ENCODE measurements at regions not wholly inside any gene's neighbourhood (a gene's known extent, or its start where the extent isn't known, plus 50 kb on each side); places are given as distances from the start of the nearest gene placed in this dataset.

- ChIA-PET POLR2A (no interaction called here), CTCF (no interaction called here)
- no TSS peak for BruUV-seq (replicated peaks)
- peaks cover 4% of the 10 kb centered on the region for H3K9me3 ChIP-seq (replicated peaks; ENCODE audit: control insufficient read depth, insufficient read depth, low read length)
- H3K79me2 ChIP-seq (ENCODE audit: control insufficient read depth, insufficient read depth, low read length), result no peaks in the 10 kb centered on the region
- H3K27me3 ChIP-seq (ENCODE audit: control insufficient read depth in 2 of 2, insufficient read depth in 2 of 2, low read length in 2 of 2), result no peaks in the 10 kb centered on the region
- H3K27ac ChIP-seq (ENCODE audit: insufficient read depth, low read depth, low read length), result no peak overlapping the region
- no peak overlapping the region for H3K4me3 ChIP-seq (replicated peaks in 1 of 3; ENCODE audit: insufficient read depth in 1 of 3, low read depth in 1 of 3, low read length in 3 of 3)
- dilution Hi-C loops (cut with MboI; ENCODE audit: extremely low pct_ligation_motif_present, low sequenced_read_pairs), result no loop called here
- H3K9me1 ChIP-seq (replicated peaks; ENCODE audit: control insufficient read depth, extremely low read depth, insufficient read depth, low read length), result no peaks in the 10 kb centered on the region
- H2AFZ ChIP-seq (ENCODE audit: low read depth, low read length), result no peak overlapping the region
- H3K4me2 ChIP-seq (ENCODE audit: insufficient read depth, low read length), result no peak overlapping the region
- no peak for DNase-seq (ENCODE audit: low read depth, low spot score)
- no peaks in the 10 kb centered on the region for H3K4me1 ChIP-seq (ENCODE audit: control insufficient read depth, extremely low read depth, insufficient read depth, low read length)
- H3K36me3 ChIP-seq (ENCODE audit: control insufficient read depth in 2 of 2, extremely low read depth in 1 of 2, insufficient read depth in 2 of 2, low read length in 2 of 2), result no peaks in the 10 kb centered on the region
- H4K20me1 ChIP-seq (replicated peaks; ENCODE audit: control insufficient read depth, extremely low read depth, insufficient read depth, low read length), result no peaks in the 10 kb centered on the region
- intact Hi-C loops (cut with micrococcal nuclease), result no loop called here
- no peak for FAIRE-seq
- TF ChIP-seq POLR2A (IDR thresholded peaks at IDR 0.05; ENCODE audit: low read depth, low read length) (no peak), FOS (IDR thresholded peaks at IDR 0.05; ENCODE audit: borderline replicate concordance, insufficient read depth, low read length) (no peak)
- H3K9ac ChIP-seq (replicated peaks; ENCODE audit: extremely low read depth, insufficient read depth, low read length), result no peak overlapping the region
Measured at GRCh38 chr5:5941486-5941885, 436.9 kb downstream of the MED10 start.

GRCh38 chr5:5939759-5940370 is 438.5 kb downstream of the MED10 start:
- Histone ChIP-seq H3K27me3 (ENCODE audit: control insufficient read depth in 2 of 2, insufficient read depth in 2 of 2, low read length in 2 of 2) (no peaks in the 10 kb centered on the region), H3K79me2 (ENCODE audit: control insufficient read depth, insufficient read depth, low read length) (no peaks in the 10 kb centered on the region), H3K9me3 (replicated peaks; ENCODE audit: control insufficient read depth, insufficient read depth, low read length) (peaks cover 4% of the 10 kb centered on the region), H3K9ac (replicated peaks; ENCODE audit: extremely low read depth, insufficient read depth, low read length) (no peak overlapping the region), H3K9me1 (replicated peaks; ENCODE audit: control insufficient read depth, extremely low read depth, insufficient read depth, low read length) (no peaks in the 10 kb centered on the region), H3K27ac (ENCODE audit: insufficient read depth, low read depth, low read length) (no peak overlapping the region), H3K4me3 (replicated peaks in 1 of 3; ENCODE audit: insufficient read depth in 1 of 3, low read depth in 1 of 3, low read length in 3 of 3) (no peak overlapping the region), H3K4me2 (ENCODE audit: insufficient read depth, low read length) (no peak overlapping the region), H3K4me1 (ENCODE audit: control insufficient read depth, extremely low read depth, insufficient read depth, low read length) (no peaks in the 10 kb centered on the region), H2AFZ (ENCODE audit: low read depth, low read length) (no peak overlapping the region), H3K36me3 (ENCODE audit: control insufficient read depth in 2 of 2, extremely low read depth in 1 of 2, insufficient read depth in 2 of 2, low read length in 2 of 2) (no peaks in the 10 kb centered on the region), H4K20me1 (replicated peaks; ENCODE audit: control insufficient read depth, extremely low read depth, insufficient read depth, low read length) (no peaks in the 10 kb centered on the region)
- CTCF ChIA-PET, result no interaction called here
- POLR2A ChIA-PET, result no interaction called here
- no peak for DNase-seq (ENCODE audit: low read depth, low spot score)
- TF ChIP-seq JUN (IDR thresholded peaks at IDR 0.05; ENCODE audit: borderline replicate concordance, insufficient read depth, insufficient read length, low read depth), result no peak
- no peak for TF ChIP-seq POLR2A (IDR thresholded peaks at IDR 0.05; ENCODE audit: low read depth, low read length)
- TF ChIP-seq FOS (IDR thresholded peaks at IDR 0.05; ENCODE audit: borderline replicate concordance, insufficient read depth, low read length), result no peak
- no peak for TF ChIP-seq MAX (IDR thresholded peaks at IDR 0.05; ENCODE audit: insufficient read depth, insufficient read length)
- no peak for TF ChIP-seq CTCF (IDR thresholded peaks at IDR 0.05; ENCODE audit: extremely low read depth in 1 of 2, insufficient read depth in 1 of 2, low read depth in 1 of 2, low read length in 2 of 2)
- TF ChIP-seq EZH2 (IDR thresholded peaks at IDR 0.05; ENCODE audit: borderline replicate concordance, low read depth, low read length, severe bottlenecking), result no peak
- TF ChIP-seq POLR2AphosphoS5 (IDR thresholded peaks at IDR 0.05; ENCODE audit: insufficient read depth, low read depth, low read length), result no peak
- TF ChIP-seq GATA2 (IDR thresholded peaks at IDR 0.05; ENCODE audit: insufficient read depth, insufficient read length, low read depth, low read length), result no peak
- TF ChIP-seq MYC (IDR thresholded peaks at IDR 0.05; ENCODE audit: low read depth, low read length), result no peak
- dilution Hi-C loops (cut with MboI; ENCODE audit: extremely low pct_ligation_motif_present, low sequenced_read_pairs), result no loop called here
- no peak for FAIRE-seq
- no TSS peak for BruUV-seq (replicated peaks)
- intact Hi-C loops (cut with micrococcal nuclease), result no loop called here
